GM12878 (cell line): ENCODE measurements at regions not wholly inside any gene's neighbourhood (a gene's known extent, or its start where the extent isn't known, plus 50 kb on each side); places are given as distances from the start of the nearest gene placed in this dataset.

Experiments
- ATAC-seq: fragments of 200-7000 bp; cut with Tn5 transposase; 3 replicates; pipeline ENCODE4 v1.9.1; 2020; ENCODE audit warnings: mild to moderate bottlenecking, moderate library complexity
- BruUV-seq: library from RNA; stranded (reverse); fragments of 400-500 nt; replicated peaks from 2 replicates; lab custom pipeline; 2021; lab: Mats Ljungman, UMichigan
- CTCF ChIA-PET: fragments of 300-600 bp; sonication (Branson Sonifier 250); formaldehyde crosslinking; extraction: SDS; loops from one replicate; lab custom pipeline; 2021; ENCODE audit warnings: inconsistent platforms; lab: Yijun Ruan, JAX
- POLR2A ChIA-PET: fragments of 350-600 bp; formaldehyde crosslinking; extraction: SDS; loops from one replicate; lab custom pipeline; 2021; ENCODE audit warnings: inconsistent platforms; lab: Charles Lee
- RAD21 ChIA-PET: fragments of 300-600 bp; sonication (Branson Sonifier 250); formaldehyde crosslinking; loops from one replicate; lab custom pipeline; 2023; ENCODE audit warnings: antibody characterized with exemption; ENCODE audit not compliant: unreplicated experiment; lab: Charles Lee
- SMC1A ChIA-PET: fragments of 300-600 bp; sonication (Branson Sonifier 250); formaldehyde crosslinking; loops from one replicate; lab custom pipeline; 2023; ENCODE audit not compliant: unreplicated experiment, uncharacterized antibody; lab: Charles Lee
- DNase-seq: peaks from one replicate; pipeline ENCODE4 v3.0.0-alpha.2; 2011; ENCODE audit warnings: low read depth, low spot score
- FAIRE-seq: peaks from 3 replicates; lab custom pipeline; 2011; peaks lifted over from hg19 to GRCh38; lab: Jason Lieb, UNC
- H2AFZ ChIP-seq: 2 replicates; pipeline ENCODE4 v1.6.0; 2011; ENCODE audit warnings: low read depth, low read length, control low read depth; ENCODE audit not compliant: control insufficient read depth
- H3K27ac ChIP-seq: 2 replicates; pipeline ENCODE4 v1.5.1; 2011; ENCODE audit warnings: control low read depth; ENCODE audit not compliant: control insufficient read depth, insufficient read depth
- H3K27me3 ChIP-seq, 2 experiments: replicated peaks in 1 of 2; 2 replicates each; pipeline versions ENCODE4 v1.6.0 to v1.6.1; 2011; ENCODE audit warnings: low read length in 1 of 2; ENCODE audit not compliant: control insufficient read depth in 2 of 2, insufficient read depth in 2 of 2
- H3K36me3 ChIP-seq, 2 experiments: 2 replicates each; pipeline ENCODE4 v1.5.1; 2011; ENCODE audit warnings: low read length in 1 of 2; ENCODE audit not compliant: control insufficient read depth in 2 of 2, insufficient read depth in 2 of 2
- H3K4me1 ChIP-seq: 2 replicates; pipeline ENCODE4 v1.6.1; 2011; ENCODE audit warnings: mild to moderate bottlenecking, low read length, moderate library complexity, mixed read lengths; ENCODE audit not compliant: control insufficient read depth, insufficient read depth
- H3K4me2 ChIP-seq: 2 replicates; pipeline ENCODE4 v1.6.0; 2011; ENCODE audit warnings: control low read depth; ENCODE audit not compliant: control insufficient read depth, insufficient read depth
- H3K4me3 ChIP-seq: fragments of 200-600 bp; sonication (generic); 2 replicates; pipeline ENCODE4 v1.5.1; 2016
- H3K79me2 ChIP-seq: 2 replicates; pipeline ENCODE4 v1.6.0; 2011; ENCODE audit warnings: low read length; ENCODE audit not compliant: control insufficient read depth, insufficient read depth
- H3K9ac ChIP-seq: 2 replicates; pipeline ENCODE4 v1.8.0; 2011; ENCODE audit warnings: low read length, control low read depth, mixed read lengths; ENCODE audit not compliant: control insufficient read depth, insufficient read depth
- H3K9me3 ChIP-seq: replicated peaks from 3 replicates; pipeline ENCODE4 v1.5.1; 2011; ENCODE audit warnings: mild to moderate bottlenecking, low read length; ENCODE audit not compliant: control insufficient read depth, insufficient read depth
- H4K20me1 ChIP-seq: 2 replicates; pipeline ENCODE4 v1.6.0; 2011; ENCODE audit not compliant: control insufficient read depth, insufficient read depth
- CHD1 ChIP-seq: IDR thresholded peaks from 2 replicates; pipeline ENCODE4 v1.6.1; 2012; ENCODE audit warnings: low read depth, low read length, improper control_type of control experiment
- EED ChIP-seq: sonication (generic); IDR thresholded peaks from 2 replicates; pipeline ENCODE4 v1.6.1; 2016; ENCODE audit warnings: antibody characterized with exemption, low read depth
- SMAD1 ChIP-seq: fragments of 450-650 bp; IDR thresholded peaks from 2 replicates; pipeline ENCODE4 v1.6.1; 2018; ENCODE audit warnings: mild to moderate bottlenecking, low read depth; ENCODE audit not compliant: partially characterized antibody
- SREBF2 ChIP-seq: IDR thresholded peaks from 2 replicates; pipeline ENCODE4 v1.6.1; 2012; ENCODE audit warnings: mild to moderate bottlenecking, low read length
- SUZ12 ChIP-seq: fragments of 200-600 bp; sonication (generic); IDR thresholded peaks from one replicate; pipeline ENCODE4 v1.6.1; 2018; ENCODE audit warnings: antibody characterized with exemption, mild to moderate bottlenecking; ENCODE audit not compliant: unreplicated experiment
- WGBS: methylation state at CpG from one replicate; pipeline ENCODE4 v1.1.6; 2016; ENCODE audit warnings: low lambda C conversion rate; ENCODE audit not compliant: insufficient replicate concordance, insufficient coverage; ENCODE audit errors: missing lambda C conversion rate; 5-methylcytosine and 5-hydroxymethylcytosine counted together
- in situ Hi-C: fragments of 300-500 bp; cut with MboI; formaldehyde crosslinking; loops from 9 replicates; pipeline ENCODE4 v1.14.3; 2018; ENCODE audit warnings: mixed read lengths
- intact Hi-C: fragments of 100-400 bp; cut with micrococcal nuclease; formaldehyde crosslinking; loops from one replicate; pipeline ENCODE4 v1.14.2; 2022; ENCODE audit not compliant: unreplicated experiment
- TF ChIP-seq, protein P1 (sequence below): fragments of 450-650 bp; conservative IDR thresholded peaks from 2 replicates; pipeline ENCODE4 v1.6.1; 2017; ENCODE audit warnings: mild to moderate bottlenecking, moderate library complexity
- TF ChIP-seq, protein P2 (sequence below): IDR thresholded peaks from 2 replicates; pipeline ENCODE4 v1.6.1; 2012; ENCODE audit warnings: low read length, inconsistent platforms
- TF ChIP-seq, protein P3 (sequence below): fragments of 450-650 bp; IDR thresholded peaks from 2 replicates; pipeline ENCODE4 v1.6.1; 2014; ENCODE audit warnings: mild to moderate bottlenecking
- TF ChIP-seq, protein P4 (sequence below): IDR thresholded peaks from 2 replicates; pipeline ENCODE4 v1.6.1; 2012; ENCODE audit warnings: low read depth, low read length, improper control_type of control experiment

DNA sequence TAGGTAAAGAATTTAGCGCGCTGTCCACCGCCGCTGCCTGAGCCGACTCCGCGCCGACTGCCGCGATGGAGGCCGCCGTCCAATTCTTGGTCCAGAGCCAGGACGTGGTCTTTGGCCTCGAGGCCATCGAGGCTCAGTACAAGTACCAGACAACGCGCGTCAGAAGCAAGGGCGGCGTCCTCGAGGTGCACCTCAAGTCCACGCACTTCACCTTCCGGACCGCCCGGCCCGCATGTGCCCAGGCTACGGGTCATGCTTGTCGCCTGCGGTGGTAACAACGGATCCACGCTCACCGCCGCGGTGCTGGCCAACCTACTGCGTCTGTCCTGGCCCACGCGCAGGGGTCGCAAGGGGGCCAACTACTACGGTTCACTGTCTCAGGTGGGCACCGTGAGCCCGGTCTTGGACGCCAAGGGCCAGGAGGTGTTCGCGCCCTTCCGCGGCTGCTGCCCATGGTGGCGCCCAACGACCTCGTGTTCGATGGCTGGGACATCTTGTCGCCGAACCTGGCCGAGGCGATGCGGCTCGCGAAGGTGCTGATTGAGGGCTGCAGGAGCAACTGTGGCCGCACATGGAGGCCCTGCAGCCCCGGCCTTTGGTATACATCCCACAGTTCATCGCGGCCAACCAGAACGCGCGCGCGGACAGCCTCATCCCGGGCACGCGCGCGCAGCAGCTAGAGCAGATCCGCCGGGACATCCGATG, 128.0 kb downstream of the ANAPC4 start:
- WGBS, result 97% methylated on average over 72 of the region's 74 CpGs
- DNase-seq (no peak), ATAC-seq (no peak), FAIRE-seq (no peak)
- intact Hi-C loops, result no loop called here
- in situ Hi-C loops, result no loop called here
- Histone ChIP-seq H3K27ac (no peak overlapping the region), H3K36me3 (no peaks in the 10 kb centered on the region), H3K27me3 (no peaks in the 10 kb centered on the region), H3K9ac (no peak overlapping the region), H4K20me1 (no peaks in the 10 kb centered on the region), H3K4me2 (no peak overlapping the region), H3K4me1 (no peaks in the 10 kb centered on the region), H3K4me3 (no peak overlapping the region), H2AFZ (no peak overlapping the region), H3K79me2 (no peaks in the 10 kb centered on the region), H3K9me3 (no peaks in the 10 kb centered on the region)
- ChIA-PET RAD21 (no interaction called here), CTCF (no interaction called here), POLR2A (no interaction called here), SMC1A (no interaction called here)
- no TSS peak for BruUV-seq
- TF ChIP-seq SMAD1 (no peak), EED (no peak), SREBF2 (no peak)

DNA sequence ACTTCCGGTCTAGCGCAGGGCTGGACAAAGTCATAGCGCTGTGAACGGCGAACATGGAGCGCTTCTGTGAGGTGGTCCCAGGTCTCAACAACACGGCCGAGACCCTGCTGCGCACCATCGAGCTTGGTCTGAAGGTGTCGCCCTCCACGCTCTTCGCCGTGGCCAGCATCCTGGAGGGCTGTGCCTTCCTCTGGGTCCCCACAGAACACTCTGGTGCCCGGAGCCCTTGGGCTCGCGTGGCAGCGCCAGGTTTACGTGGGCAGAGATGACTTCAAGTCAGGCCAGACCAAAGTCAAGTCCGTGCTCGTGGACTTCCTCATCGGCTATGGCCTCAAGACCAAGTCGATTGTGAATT, 128.6 kb downstream of the ANAPC4 start:
- Histone ChIP-seq H3K4me3 (no peak overlapping the region), H3K79me2 (no peaks in the 10 kb centered on the region), H4K20me1 (no peaks in the 10 kb centered on the region), H3K4me1 (no peaks in the 10 kb centered on the region), H2AFZ (no peak overlapping the region), H3K9me3 (no peaks in the 10 kb centered on the region), H3K27me3 (no peaks in the 10 kb centered on the region)
- intact Hi-C loops (no loop called here), in situ Hi-C loops (no loop called here)
- DNase-seq (no peak), FAIRE-seq (no peak), ATAC-seq (no peak)
- ChIA-PET RAD21 (no interaction called here), SMC1A (no interaction called here)
- TF ChIP-seq SUZ12 (no peak), CHD1 (no peak)
- TF ChIP-seq, protein P1, sequence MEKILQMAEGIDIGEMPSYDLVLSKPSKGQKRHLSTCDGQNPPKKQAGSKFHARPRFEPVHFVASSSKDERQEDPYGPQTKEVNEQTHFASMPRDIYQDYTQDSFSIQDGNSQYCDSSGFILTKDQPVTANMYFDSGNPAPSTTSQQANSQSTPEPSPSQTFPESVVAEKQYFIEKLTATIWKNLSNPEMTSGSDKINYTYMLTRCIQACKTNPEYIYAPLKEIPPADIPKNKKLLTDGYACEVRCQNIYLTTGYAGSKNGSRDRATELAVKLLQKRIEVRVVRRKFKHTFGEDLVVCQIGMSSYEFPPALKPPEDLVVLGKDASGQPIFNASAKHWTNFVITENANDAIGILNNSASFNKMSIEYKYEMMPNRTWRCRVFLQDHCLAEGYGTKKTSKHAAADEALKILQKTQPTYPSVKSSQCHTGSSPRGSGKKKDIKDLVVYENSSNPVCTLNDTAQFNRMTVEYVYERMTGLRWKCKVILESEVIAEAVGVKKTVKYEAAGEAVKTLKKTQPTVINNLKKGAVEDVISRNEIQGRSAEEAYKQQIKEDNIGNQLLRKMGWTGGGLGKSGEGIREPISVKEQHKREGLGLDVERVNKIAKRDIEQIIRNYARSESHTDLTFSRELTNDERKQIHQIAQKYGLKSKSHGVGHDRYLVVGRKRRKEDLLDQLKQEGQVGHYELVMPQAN, result no peak
- TF ChIP-seq, protein P2, sequence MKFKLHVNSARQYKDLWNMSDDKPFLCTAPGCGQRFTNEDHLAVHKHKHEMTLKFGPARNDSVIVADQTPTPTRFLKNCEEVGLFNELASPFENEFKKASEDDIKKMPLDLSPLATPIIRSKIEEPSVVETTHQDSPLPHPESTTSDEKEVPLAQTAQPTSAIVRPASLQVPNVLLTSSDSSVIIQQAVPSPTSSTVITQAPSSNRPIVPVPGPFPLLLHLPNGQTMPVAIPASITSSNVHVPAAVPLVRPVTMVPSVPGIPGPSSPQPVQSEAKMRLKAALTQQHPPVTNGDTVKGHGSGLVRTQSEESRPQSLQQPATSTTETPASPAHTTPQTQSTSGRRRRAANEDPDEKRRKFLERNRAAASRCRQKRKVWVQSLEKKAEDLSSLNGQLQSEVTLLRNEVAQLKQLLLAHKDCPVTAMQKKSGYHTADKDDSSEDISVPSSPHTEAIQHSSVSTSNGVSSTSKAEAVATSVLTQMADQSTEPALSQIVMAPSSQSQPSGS, result no peak
- TF ChIP-seq, protein P3, sequence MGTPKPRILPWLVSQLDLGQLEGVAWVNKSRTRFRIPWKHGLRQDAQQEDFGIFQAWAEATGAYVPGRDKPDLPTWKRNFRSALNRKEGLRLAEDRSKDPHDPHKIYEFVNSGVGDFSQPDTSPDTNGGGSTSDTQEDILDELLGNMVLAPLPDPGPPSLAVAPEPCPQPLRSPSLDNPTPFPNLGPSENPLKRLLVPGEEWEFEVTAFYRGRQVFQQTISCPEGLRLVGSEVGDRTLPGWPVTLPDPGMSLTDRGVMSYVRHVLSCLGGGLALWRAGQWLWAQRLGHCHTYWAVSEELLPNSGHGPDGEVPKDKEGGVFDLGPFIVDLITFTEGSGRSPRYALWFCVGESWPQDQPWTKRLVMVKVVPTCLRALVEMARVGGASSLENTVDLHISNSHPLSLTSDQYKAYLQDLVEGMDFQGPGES, result no peak
- TF ChIP-seq, protein P4, sequence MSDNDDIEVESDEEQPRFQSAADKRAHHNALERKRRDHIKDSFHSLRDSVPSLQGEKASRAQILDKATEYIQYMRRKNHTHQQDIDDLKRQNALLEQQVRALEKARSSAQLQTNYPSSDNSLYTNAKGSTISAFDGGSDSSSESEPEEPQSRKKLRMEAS, result no peak
- TF ChIP-seq, all 136 proteins: peak for 0
- CTCF ChIA-PET, result no interaction called here
- BruUV-seq, result no TSS peak
- Histone ChIP-seq H3K36me3 (no peaks in the 10 kb centered on the region), H3K27ac (no peak overlapping the region), H3K9ac (no peak overlapping the region), H3K4me2 (no peak overlapping the region)
- WGBS, result 94% methylated on average over 23 of the region's 23 CpGs
- POLR2A ChIA-PET, result no interaction called here
